ENCODE measurements at regions not wholly inside any gene's neighbourhood (a gene's known extent, or its start where the extent isn't known, plus 50 kb on each side); places are given as distances from the start of the nearest gene placed in this dataset.

- TF ChIP-seq CTCF (conservative IDR thresholded peaks at IDR 0.05; ENCODE audit: low read depth) = no peak
- no peak for DNase-seq (ENCODE audit: low spot score)
- no peak overlapping the region for H3K27ac ChIP-seq
- ChIA-PET POLR2A (ENCODE audit: low non-redundant PET) (no interaction called here), CTCF (no interaction called here)
Measured at GRCh38 chr2:196262606-196263005, 91.2 kb upstream of the STK17B start.

GRCh38 chr2:196263181-196263747 lies 91.9 kb upstream of the STK17B start:
- DNase-seq (ENCODE audit: low spot score) = no peak
- no peak overlapping the region for H3K27ac ChIP-seq
- POLR2A ChIA-PET (ENCODE audit: low non-redundant PET) = no interaction called here
- no peak for TF ChIP-seq CTCF (conservative IDR thresholded peaks at IDR 0.05; ENCODE audit: low read depth)
- CTCF ChIA-PET = no interaction called here

- no peak for TF ChIP-seq CTCF (conservative IDR thresholded peaks at IDR 0.05; ENCODE audit: low read depth)
- CTCF ChIA-PET = interaction anchor here (1.1 to 1.6 kb wide), 2 partner anchors 10 to 31 kb away, joined by 4 to 7 read pairs; no protein-coding TSS in a partner anchor
- no peak for DNase-seq (ENCODE audit: low spot score)
- no peak overlapping the region for H3K27ac ChIP-seq
- POLR2A ChIA-PET (ENCODE audit: low non-redundant PET) = interaction anchor here (0.7 kb wide), 1 partner anchor 93 kb away, joined by 3 read pairs; no protein-coding TSS in a partner anchor
Measured at GRCh38 chr2:196266351-196266750, 95.0 kb upstream of the STK17B start.

GRCh38 chr2:196266855-196267254 lies 95.5 kb upstream of the STK17B start:
- CTCF ChIA-PET = interaction anchor here (0.7 to 1.6 kb wide), 3 partner anchors 9 to 31 kb away, joined by 3 to 7 read pairs (median 4); no protein-coding TSS in a partner anchor
- TF ChIP-seq CTCF (conservative IDR thresholded peaks at IDR 0.05; ENCODE audit: low read depth) = no peak
- POLR2A ChIA-PET (ENCODE audit: low non-redundant PET) = interaction anchor here (0.7 kb wide), 1 partner anchor 94 kb away, joined by 3 read pairs; no protein-coding TSS in a partner anchor
- no peak overlapping the region for H3K27ac ChIP-seq
- DNase-seq (ENCODE audit: low spot score) = no peak

- CTCF ChIA-PET = interaction anchor here (0.6 kb wide), 1 partner anchor 144 kb away, joined by 3 read pairs; no protein-coding TSS in a partner anchor
- no peak for TF ChIP-seq CTCF (conservative IDR thresholded peaks at IDR 0.05; ENCODE audit: low read depth)
- no peak overlapping the region for H3K27ac ChIP-seq
- POLR2A ChIA-PET (ENCODE audit: low non-redundant PET) = no interaction called here
- no peak for DNase-seq (ENCODE audit: low spot score)
Measured at GRCh38 chr2:196268025-196268424, 96.6 kb upstream of the STK17B start.

GRCh38 chr2:196268538-196269338 lies 97.4 kb upstream of the STK17B start:
- POLR2A ChIA-PET (ENCODE audit: low non-redundant PET) = no interaction called here
- CTCF ChIA-PET = interaction anchor here (0.6 kb wide), 2 partner anchors 8 to 725 kb away, joined by 3 read pairs; no protein-coding TSS in a partner anchor
- DNase-seq (ENCODE audit: low spot score) = no peak
- TF ChIP-seq CTCF (conservative IDR thresholded peaks at IDR 0.05; ENCODE audit: low read depth) = no peak
- no peak overlapping the region for H3K27ac ChIP-seq

Measured in RWPE1 (cell line).